GM12891 (cell line): ENCODE measurements at regions not wholly inside any gene's neighbourhood (a gene's known extent, or its start where the extent isn't known, plus 50 kb on each side); places are given as distances from the start of the nearest gene placed in this dataset.

ENCODE experiments used
- POLR2A ChIP-seq: IDR thresholded peaks from 2 replicates; pipeline ENCODE4 v1.6.1; 2011; ENCODE audit warnings: low read depth, low read length, control low read depth
- POLR2AphosphoS5 ChIP-seq: IDR thresholded peaks from 2 replicates; pipeline ENCODE4 v1.6.1; 2011; ENCODE audit warnings: low read depth, low read length, control low read depth
- POU2F2 ChIP-seq: IDR thresholded peaks from 2 replicates; pipeline ENCODE4 v1.6.1; 2011; ENCODE audit warnings: low read depth, mild to moderate bottlenecking, control low read depth, low read length, moderate library complexity

GRCh38 chr2:48015421-48015820 is 109.1 kb upstream of the FBXO11 start:
- TF ChIP-seq POLR2AphosphoS5: no peak
- TF ChIP-seq POU2F2: no peak
- no peak for TF ChIP-seq POLR2A
